Neural cell (in vitro differentiated cells): ENCODE measurements at regions not wholly inside any gene's neighbourhood (a gene's known extent, or its start where the extent isn't known, plus 50 kb on each side); places are given as distances from the start of the nearest gene placed in this dataset.

Experiments
- EZH2 ChIP-seq: fragments of 200-600, 300-800 bp; shearing (Covaris generic), sonication (generic); IDR thresholded peaks from 2 replicates; pipeline ENCODE4 v1.6.1; 2014; ENCODE audit warnings: antibody characterized with exemption, low read length, borderline replicate concordance, mild to moderate bottlenecking; ENCODE audit not compliant: insufficient read depth, poor library complexity, severe bottlenecking
- MXI1 ChIP-seq: fragments of 450-650 bp; conservative IDR thresholded peaks from 2 replicates; pipeline ENCODE4 v1.6.1; 2014; ENCODE audit warnings: antibody characterized with exemption, mild to moderate bottlenecking; ENCODE audit not compliant: poor library complexity, severe bottlenecking
- RAD21 ChIP-seq: fragments of 450-650 bp; conservative IDR thresholded peaks from 2 replicates; pipeline ENCODE4 v1.6.1; 2014; ENCODE audit warnings: antibody characterized with exemption, mild to moderate bottlenecking, moderate library complexity
- TF ChIP-seq, protein P1 (sequence below): fragments of 450-650 bp; IDR thresholded peaks from 2 replicates; pipeline ENCODE4 v1.5.1; 2014; ENCODE audit warnings: antibody characterized with exemption, mild to moderate bottlenecking, moderate library complexity; ENCODE audit not compliant: poor library complexity, severe bottlenecking

DNA sequence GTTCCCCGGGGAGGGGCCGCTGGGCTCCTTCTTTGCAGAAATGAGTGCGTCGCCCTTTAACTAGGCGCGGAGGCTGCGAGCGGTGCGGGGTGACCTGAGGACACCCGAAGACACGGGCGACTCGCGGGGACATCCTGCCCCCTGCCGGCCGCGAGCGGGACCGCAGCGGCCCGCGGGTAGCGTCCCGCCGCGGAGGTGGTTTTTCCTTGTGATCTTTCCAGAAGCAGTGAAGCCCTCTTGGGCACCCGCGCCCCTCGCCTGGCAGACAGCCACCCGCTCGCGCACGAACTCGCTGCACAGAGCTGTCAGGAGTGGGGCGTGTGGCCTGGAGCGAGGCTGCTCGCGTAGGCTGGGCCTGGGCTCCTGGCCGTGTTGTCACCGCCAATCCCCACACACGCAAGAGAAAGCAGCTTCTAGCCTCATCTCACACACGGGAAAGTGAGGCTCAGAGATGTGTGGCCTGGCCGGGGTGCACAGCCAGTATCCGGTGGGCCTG, 67.2 kb downstream of the DIO3 start:
- TF ChIP-seq, protein P1, sequence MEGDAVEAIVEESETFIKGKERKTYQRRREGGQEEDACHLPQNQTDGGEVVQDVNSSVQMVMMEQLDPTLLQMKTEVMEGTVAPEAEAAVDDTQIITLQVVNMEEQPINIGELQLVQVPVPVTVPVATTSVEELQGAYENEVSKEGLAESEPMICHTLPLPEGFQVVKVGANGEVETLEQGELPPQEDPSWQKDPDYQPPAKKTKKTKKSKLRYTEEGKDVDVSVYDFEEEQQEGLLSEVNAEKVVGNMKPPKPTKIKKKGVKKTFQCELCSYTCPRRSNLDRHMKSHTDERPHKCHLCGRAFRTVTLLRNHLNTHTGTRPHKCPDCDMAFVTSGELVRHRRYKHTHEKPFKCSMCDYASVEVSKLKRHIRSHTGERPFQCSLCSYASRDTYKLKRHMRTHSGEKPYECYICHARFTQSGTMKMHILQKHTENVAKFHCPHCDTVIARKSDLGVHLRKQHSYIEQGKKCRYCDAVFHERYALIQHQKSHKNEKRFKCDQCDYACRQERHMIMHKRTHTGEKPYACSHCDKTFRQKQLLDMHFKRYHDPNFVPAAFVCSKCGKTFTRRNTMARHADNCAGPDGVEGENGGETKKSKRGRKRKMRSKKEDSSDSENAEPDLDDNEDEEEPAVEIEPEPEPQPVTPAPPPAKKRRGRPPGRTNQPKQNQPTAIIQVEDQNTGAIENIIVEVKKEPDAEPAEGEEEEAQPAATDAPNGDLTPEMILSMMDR, result peak; percentile 97
- peak; percentile 99 for TF ChIP-seq RAD21
- no peak for TF ChIP-seq EZH2
- no peak for TF ChIP-seq MXI1
